SU-DHL-6 (cell line): ENCODE measurements at regions not wholly inside any gene's neighbourhood (a gene's known extent, or its start where the extent isn't known, plus 50 kb on each side); places are given as distances from the start of the nearest gene placed in this dataset.

Experiments
- H2AFZ ChIP-seq: fragments of 200-600 bp; sonication (generic); 2 replicates; pipeline ENCODE4 v1.6.1; 2014; ENCODE audit warnings: low read depth, mild to moderate bottlenecking, moderate library complexity, mixed read lengths, antibody characterized with exemption, low read length; ENCODE audit not compliant: severe bottlenecking
- H3F3A ChIP-seq: fragments of 200-600 bp; shearing (Covaris generic); 2 replicates; pipeline ENCODE4 v1.6.0; 2016; ENCODE audit warnings: antibody characterized with exemption, mild to moderate bottlenecking; ENCODE audit not compliant: insufficient read depth
- H3K27ac ChIP-seq: fragments of 200-600 bp; sonication (generic); 2 replicates; pipeline ENCODE4 v1.5.1; 2016; ENCODE audit warnings: low read depth, mild to moderate bottlenecking, low read length, moderate library complexity, mixed read lengths
- H3K27me3 ChIP-seq: fragments of 200-600 bp; sonication (generic), shearing (Covaris generic); 2 replicates; pipeline ENCODE4 v1.6.0; 2014; ENCODE audit warnings: mild to moderate bottlenecking, low read length
- H3K36me3 ChIP-seq: fragments of 200-600 bp; sonication (generic); 2 replicates; pipeline ENCODE4 v1.6.1; 2014; ENCODE audit warnings: mild to moderate bottlenecking, low read length, mixed read lengths
- H3K4me2 ChIP-seq: fragments of 300-600, 200-600 bp; shearing (Covaris generic), sonication (generic); 2 replicates; pipeline ENCODE4 v1.6.0; 2014; ENCODE audit warnings: low read length, low read depth, mild to moderate bottlenecking; ENCODE audit not compliant: poor library complexity, severe bottlenecking
- H3K4me3 ChIP-seq: fragments of 200-600 bp; sonication (generic); 2 replicates; pipeline ENCODE4 v1.5.1; 2014; ENCODE audit warnings: antibody characterized with exemption, low read length, mild to moderate bottlenecking, mixed read lengths; ENCODE audit not compliant: insufficient read depth, poor library complexity, severe bottlenecking
- H3K79me2 ChIP-seq: fragments of 200-600 bp; sonication (generic); 2 replicates; pipeline ENCODE4 v1.6.1; 2014; ENCODE audit warnings: mild to moderate bottlenecking, low read length, moderate library complexity; ENCODE audit not compliant: insufficient read depth
- H3K9ac ChIP-seq: fragments of 200-600 bp; sonication (generic); 2 replicates; pipeline ENCODE4 v1.7.0; 2014; ENCODE audit warnings: mild to moderate bottlenecking, low read length
- H3K9me2 ChIP-seq: fragments of 200-600 bp; sonication (generic); replicated peaks from 2 replicates; pipeline ENCODE4 v1.6.1; 2014; ENCODE audit warnings: low read length; ENCODE audit not compliant: insufficient read depth
- H3K9me3 ChIP-seq: fragments of 200-600 bp; sonication (generic); 2 replicates; pipeline ENCODE4 v1.6.1; 2014; ENCODE audit warnings: low read length, mixed read lengths; ENCODE audit not compliant: insufficient read depth
- H4K20me1 ChIP-seq: fragments of 200-600 bp; sonication (generic); 2 replicates; pipeline ENCODE4 v1.6.1; 2014; ENCODE audit warnings: low read depth, mild to moderate bottlenecking, antibody characterized with exemption, low read length, moderate library complexity, mixed read lengths
- EZH2phosphoT487 ChIP-seq: fragments of 200-600 bp; sonication (generic), shearing (Covaris generic); conservative IDR thresholded peaks from 2 replicates; pipeline ENCODE4 v1.6.1; 2018; ENCODE audit warnings: mild to moderate bottlenecking, antibody characterized with exemption, low read length, moderate library complexity, mixed read lengths
- TF ChIP-seq, protein P1 (sequence below): fragments of 200-600 bp; sonication (generic); IDR thresholded peaks from one replicate; pipeline ENCODE4 v1.5.1; 2017; ENCODE audit warnings: antibody characterized with exemption, mild to moderate bottlenecking, low read length, moderate library complexity; ENCODE audit not compliant: insufficient read depth, poor library complexity, severe bottlenecking

DNA sequence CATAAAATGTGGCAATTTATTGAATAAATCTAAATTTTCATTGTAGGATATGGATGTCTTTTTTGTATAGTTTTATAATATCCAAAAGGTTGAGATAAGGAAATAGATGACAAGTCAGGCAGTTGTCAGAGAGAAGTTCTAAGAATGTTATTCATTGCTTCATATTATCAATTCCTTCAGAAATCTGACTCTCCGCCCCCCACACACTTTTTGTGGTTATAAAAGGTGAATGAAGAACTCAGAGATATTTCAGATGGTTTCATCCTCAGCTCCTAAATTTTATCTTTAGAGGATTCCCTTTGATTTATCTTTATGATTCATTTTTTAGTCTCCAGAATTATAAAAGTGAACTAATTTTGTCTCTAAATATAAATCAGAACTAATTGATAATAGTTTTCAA, 136.1 kb upstream of the NOX3 start:
- TF ChIP-seq EZH2phosphoT487, result no peak
- TF ChIP-seq, protein P1, sequence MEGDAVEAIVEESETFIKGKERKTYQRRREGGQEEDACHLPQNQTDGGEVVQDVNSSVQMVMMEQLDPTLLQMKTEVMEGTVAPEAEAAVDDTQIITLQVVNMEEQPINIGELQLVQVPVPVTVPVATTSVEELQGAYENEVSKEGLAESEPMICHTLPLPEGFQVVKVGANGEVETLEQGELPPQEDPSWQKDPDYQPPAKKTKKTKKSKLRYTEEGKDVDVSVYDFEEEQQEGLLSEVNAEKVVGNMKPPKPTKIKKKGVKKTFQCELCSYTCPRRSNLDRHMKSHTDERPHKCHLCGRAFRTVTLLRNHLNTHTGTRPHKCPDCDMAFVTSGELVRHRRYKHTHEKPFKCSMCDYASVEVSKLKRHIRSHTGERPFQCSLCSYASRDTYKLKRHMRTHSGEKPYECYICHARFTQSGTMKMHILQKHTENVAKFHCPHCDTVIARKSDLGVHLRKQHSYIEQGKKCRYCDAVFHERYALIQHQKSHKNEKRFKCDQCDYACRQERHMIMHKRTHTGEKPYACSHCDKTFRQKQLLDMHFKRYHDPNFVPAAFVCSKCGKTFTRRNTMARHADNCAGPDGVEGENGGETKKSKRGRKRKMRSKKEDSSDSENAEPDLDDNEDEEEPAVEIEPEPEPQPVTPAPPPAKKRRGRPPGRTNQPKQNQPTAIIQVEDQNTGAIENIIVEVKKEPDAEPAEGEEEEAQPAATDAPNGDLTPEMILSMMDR, result no peak
- no peak overlapping the region for H2AFZ ChIP-seq
- H3K79me2 ChIP-seq, result no peaks in the 10 kb centered on the region
- no peaks in the 10 kb centered on the region for H3K9me3 ChIP-seq
- H3K9ac ChIP-seq, result no peak overlapping the region
- H3K27me3 ChIP-seq, result no peaks in the 10 kb centered on the region
- H4K20me1 ChIP-seq, result no peaks in the 10 kb centered on the region
- H3K4me3 ChIP-seq, result no peak overlapping the region
- no peaks in the 10 kb centered on the region for H3K9me2 ChIP-seq
- H3K4me2 ChIP-seq, result no peak overlapping the region
- H3K36me3 ChIP-seq, result no peaks in the 10 kb centered on the region
- H3F3A ChIP-seq, result no peaks in the 10 kb centered on the region
- no peak overlapping the region for H3K27ac ChIP-seq

DNA sequence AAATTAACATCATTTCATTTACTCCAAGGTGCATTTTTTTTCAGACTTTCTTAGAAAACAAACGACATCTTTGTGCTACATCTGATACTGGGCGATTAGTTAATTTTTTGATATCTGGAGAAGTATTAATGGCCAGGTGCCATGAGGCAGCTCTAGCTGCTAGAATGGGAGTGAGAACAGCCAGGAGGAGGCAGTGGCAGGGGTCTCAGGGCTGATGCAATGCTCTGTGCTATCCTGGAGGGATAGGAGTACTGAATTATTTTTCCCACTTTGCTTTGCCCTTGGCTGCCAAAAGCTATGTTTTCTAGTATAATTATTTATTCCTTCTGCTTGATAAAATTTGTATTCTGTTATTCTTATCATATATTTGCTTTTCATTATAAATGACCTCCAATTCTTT, 133.6 kb upstream of the NOX3 start:
- Histone ChIP-seq H3K4me2 (no peak overlapping the region), H3K4me3 (no peak overlapping the region), H3K9me3 (no peaks in the 10 kb centered on the region), H3K79me2 (no peaks in the 10 kb centered on the region), H3K9me2 (no peaks in the 10 kb centered on the region), H3K36me3 (no peaks in the 10 kb centered on the region), H4K20me1 (no peaks in the 10 kb centered on the region), H3K27me3 (no peaks in the 10 kb centered on the region), H3F3A (no peaks in the 10 kb centered on the region), H2AFZ (no peak overlapping the region), H3K9ac (no peak overlapping the region), H3K27ac (no peak overlapping the region)
- no peak for TF ChIP-seq EZH2phosphoT487
- TF ChIP-seq, protein P1, result no peak

DNA sequence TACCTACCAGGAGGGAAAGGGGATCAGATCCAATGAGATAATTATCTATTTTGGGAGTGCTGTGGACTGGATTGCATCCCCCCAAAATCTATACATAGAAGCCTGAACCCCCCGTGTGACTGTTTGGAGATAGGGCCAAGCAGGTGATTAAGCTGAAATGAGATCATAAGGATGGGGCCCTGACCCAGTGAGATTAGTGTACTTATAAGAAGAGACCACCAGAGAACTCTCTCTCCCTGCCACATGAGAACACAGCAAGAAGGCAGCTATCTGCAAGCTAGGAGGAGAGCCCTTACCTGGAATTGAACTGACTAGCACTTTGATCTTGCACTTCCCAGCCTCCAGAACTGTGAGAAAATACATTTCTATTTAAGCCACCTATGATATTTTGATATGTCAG, 132.2 kb upstream of the NOX3 start:
- no peak overlapping the region for H3K4me2 ChIP-seq
- H3F3A ChIP-seq, result no peaks in the 10 kb centered on the region
- H3K9me3 ChIP-seq, result no peaks in the 10 kb centered on the region
- no peak overlapping the region for H3K4me3 ChIP-seq
- no peak overlapping the region for H3K9ac ChIP-seq
- H4K20me1 ChIP-seq, result no peaks in the 10 kb centered on the region
- TF ChIP-seq EZH2phosphoT487, result no peak
- TF ChIP-seq, protein P1, result no peak
- no peaks in the 10 kb centered on the region for H3K9me2 ChIP-seq
- no peaks in the 10 kb centered on the region for H3K79me2 ChIP-seq
- no peak overlapping the region for H2AFZ ChIP-seq
- no peak overlapping the region for H3K27ac ChIP-seq
- H3K27me3 ChIP-seq, result no peaks in the 10 kb centered on the region
- no peaks in the 10 kb centered on the region for H3K36me3 ChIP-seq

DNA sequence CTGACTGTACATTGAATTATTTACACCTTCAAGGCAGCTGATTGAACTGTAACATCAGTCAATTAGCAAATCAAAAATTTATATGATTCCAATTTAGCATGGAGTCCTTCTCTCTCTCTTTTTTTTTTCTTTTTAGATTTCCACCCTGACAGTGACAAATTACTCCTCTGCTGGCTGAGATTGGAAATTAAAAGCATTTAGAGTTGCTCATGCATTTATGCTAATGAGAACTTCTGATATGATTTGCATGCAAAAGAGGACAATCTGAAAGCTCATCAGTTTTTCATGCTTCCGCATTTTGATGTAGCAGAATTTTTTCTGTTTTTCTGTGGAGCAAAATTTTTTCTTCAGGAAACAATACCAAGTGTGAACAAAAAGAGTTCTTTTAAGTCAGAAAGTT, 130.5 kb upstream of the NOX3 start:
- Histone ChIP-seq H4K20me1 (no peaks in the 10 kb centered on the region), H3F3A (no peaks in the 10 kb centered on the region), H2AFZ (no peak overlapping the region), H3K27ac (no peak overlapping the region), H3K9ac (no peak overlapping the region), H3K79me2 (no peaks in the 10 kb centered on the region), H3K36me3 (no peaks in the 10 kb centered on the region), H3K9me3 (no peaks in the 10 kb centered on the region), H3K4me3 (no peak overlapping the region), H3K27me3 (no peaks in the 10 kb centered on the region), H3K4me2 (no peak overlapping the region), H3K9me2 (no peaks in the 10 kb centered on the region)
- TF ChIP-seq EZH2phosphoT487, result no peak
- TF ChIP-seq, protein P1, result no peak
